HG02885 (cell line): ENCODE measurements at regions not wholly inside any gene's neighbourhood (a gene's known extent, or its start where the extent isn't known, plus 50 kb on each side); places are given as distances from the start of the nearest gene placed in this dataset.

Experiments used
- ATAC-seq: cut with Tn5 transposase; IDR thresholded peaks from one replicate; pipeline ENCODE4 v1.9.1; 2021; ENCODE audit warnings: mild to moderate bottlenecking; ENCODE audit not compliant: unreplicated experiment, poor library complexity

DNA sequence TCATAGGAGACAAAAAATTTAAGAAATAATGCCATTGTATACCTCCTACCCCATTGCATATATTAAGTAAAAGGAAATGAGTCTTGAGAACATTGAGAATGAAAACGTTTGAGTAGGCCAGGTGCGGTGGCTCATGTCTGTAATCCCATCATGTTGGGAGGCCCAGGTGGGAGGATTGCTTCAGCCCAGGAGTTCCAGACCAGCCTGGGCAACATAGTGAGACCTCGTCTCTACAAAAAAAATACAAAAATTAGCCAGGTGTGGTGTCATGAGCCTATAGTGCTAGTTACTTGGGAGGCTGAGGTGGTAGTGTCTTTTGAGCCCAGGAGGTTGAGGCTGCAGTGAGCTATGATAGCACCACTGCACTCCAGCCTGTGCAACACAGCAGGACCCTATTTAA, 107.7 kb upstream of the MGAT5 start:
- ATAC-seq, result no peak

GRCh38 chr2:134146620-134147019, 107.3 kb upstream of the MGAT5 start:
- ATAC-seq, result no peak

GRCh38 chr2:134148172-134148571, 105.7 kb upstream of the MGAT5 start:
- ATAC-seq, result no peak

DNA sequence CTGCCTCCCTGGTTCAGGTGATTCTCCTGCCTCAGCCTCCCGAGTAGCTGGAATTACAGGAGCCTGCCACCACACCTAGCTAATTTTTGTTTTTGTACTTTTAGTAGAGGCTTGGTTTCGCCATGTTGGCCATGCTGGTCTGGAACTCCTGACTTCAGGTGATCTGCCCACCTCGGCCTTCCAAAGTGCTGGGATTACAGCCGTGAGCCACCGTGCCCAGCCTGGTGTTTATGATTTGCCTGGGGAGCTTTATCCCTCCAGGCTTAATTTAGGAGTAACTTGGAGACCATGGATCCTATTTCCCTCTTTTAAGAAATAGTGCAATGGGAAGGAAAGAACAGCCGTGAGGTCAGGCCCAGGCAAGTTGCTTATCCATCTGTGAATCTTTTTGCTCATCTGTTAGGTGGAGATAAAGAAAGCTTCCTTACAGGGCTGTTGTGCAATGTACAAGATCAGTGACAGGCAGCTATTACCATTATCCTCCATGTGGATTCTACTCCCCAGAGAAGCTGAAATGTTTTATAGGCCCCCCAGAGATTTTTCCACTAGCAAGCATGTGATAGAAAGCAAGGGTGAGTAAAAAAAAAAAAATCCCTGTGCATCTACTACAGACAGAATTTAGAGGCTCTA, 104.9 kb upstream of the MGAT5 start:
- no peak for ATAC-seq

DNA sequence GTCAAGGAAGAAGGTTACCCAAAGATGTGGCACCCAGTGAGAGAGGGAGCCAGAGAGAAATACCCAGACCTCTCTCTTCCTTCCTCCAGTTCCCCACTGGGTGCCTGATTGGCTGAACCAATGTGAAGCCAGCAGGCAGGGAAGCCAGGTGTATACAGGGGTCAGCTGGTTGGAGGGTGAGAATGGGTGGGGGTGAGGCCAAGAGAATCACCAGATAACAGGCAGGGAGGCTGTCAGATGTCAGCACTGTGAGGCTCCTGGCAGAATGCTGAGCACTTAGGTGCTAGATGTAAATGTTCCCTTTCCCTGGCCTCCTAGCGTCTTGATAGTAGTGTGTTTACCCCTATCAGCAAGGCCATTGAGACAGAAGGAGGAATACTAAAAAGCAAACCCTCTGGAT, 104.0 kb upstream of the MGAT5 start:
- no peak for ATAC-seq

DNA sequence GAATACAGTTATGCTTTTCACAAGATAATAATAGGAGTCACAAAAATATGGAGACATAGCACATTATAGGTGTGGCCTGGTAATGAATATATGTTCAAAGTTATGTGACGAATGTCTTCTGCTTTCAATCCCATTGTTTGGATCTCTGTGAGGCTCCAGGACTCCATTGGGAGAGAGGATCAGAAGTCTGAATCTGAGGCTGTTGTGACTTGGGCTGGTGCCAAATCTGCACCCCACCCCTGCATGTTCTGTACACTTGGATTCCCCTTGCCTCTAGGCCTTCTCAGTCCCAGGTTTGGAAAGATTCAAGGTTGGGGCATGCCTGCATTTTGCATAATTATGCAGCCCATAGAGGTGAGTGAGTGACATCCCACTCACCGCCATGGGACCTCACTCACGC, 103.1 kb upstream of the MGAT5 start:
- ATAC-seq, result no peak

DNA sequence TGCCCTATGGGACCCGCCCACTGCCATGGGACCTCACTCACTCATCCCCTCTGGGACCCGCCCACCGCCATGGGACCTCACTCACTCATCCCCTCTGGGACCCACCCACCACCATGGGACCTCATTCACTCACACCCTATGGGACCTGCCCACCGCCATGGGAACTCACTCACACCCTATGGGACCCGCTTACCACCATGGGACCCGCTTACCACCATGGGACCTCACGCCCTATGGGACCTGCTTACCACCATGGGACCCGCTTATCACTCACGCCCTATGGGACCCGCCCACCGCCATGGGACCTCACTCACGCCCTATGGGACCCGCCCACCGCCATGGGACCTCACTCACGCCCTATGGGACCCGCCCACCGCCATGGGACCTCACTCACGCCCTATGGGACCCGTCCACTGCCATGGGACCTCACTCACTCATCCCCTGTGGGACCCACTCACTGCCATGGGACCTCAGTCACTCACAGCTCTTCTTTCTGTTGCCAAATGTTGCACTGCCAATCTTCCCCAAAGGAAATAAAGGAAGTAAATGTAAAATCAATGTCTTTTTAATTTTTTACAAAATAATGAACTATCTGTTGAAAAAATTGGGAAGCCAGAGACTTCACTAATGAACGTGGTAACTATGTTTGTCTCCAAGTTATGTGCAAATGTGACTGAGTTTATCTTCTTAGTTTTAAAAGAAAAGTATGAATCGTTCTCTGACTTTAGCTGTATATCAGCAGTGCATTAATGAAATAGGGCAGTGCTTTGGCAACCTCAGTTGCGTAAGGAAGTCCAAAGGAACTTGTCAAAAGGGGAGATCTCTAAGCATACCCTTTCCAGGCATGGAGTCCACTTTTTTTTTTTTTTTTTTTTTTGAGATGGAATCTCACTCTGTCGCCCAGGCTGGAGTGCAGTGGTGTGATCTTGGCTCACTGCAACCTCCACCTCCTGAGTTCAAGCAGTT, 101.5 kb upstream of the MGAT5 start:
- no peak for ATAC-seq

DNA sequence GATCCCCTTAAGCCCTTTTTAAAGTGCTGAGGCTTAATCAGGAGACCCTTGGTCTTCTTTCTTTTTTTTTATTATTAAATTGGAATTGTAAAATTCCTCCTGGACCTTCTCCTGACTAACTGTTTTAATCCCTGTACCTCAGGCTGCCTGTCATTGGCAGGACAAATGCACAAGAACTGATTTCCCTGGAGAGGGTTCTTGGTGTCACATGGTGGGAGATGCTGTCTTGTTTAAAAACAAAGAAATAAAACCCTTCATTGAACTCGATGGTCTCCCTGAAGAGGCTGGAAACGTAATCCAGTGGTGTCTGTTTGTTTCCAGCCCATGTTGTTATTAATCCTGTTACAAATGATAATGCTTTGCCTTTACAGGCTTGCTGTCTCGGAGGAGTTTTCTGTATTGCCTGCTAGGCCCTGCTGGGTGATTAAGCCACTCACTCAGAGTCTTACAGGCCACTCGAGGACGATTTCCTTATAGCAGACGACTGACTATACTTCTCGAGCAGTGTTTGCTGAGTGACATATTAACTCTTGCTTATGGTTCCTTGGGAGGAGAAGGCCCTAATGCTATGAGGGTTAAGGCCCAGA, 100.5 kb upstream of the MGAT5 start:
- no peak for ATAC-seq

DNA sequence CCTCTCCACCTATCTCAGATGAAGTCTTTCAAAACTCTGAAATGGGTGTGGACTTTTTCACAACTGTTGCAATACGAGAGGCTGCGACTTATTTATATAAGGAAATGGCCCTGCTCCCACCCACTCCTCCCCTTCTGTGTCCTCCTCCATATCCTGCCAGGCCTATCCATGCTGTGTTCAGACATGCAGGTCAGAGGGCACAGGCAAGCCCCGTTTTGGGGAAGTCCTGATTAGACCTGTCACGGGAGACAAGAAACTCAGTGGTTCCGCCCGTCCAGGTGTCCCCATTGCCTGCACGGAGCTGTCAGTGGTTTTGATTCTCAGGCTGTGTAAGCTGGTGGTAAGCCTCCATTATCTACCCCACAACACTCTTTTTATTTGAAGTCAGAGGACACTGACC, 99.6 kb upstream of the MGAT5 start:
- peak; percentile 75 for ATAC-seq

DNA sequence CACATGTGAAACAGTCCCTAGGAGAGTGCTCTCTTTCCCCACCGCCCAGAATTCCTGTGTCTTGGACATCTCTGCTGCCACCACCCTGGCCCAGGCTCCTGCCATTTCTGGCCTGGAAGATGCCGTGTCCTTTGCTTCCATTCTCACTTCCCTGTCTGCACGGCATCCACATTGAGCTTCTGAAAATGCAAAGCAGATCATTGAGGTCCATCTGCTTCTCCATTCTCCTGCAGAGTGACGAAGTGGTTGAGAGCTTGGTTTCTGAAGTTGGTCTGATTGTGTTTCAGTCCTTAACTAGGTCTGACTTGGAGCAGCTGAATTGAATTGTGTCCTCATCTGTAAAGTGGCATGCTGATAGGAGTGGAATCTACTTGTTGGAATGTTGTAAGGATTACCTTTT, 98.7 kb upstream of the MGAT5 start:
- peak; percentile 86 for ATAC-seq

GRCh38 chr2:134158295-134158694, 95.6 kb upstream of the MGAT5 start:
- no peak for ATAC-seq

- no peak for ATAC-seq
Measured at GRCh38 chr2:134161170-134161547, 92.7 kb upstream of the MGAT5 start.

GRCh38 chr2:134163336-134163735, 90.5 kb upstream of the MGAT5 start:
- ATAC-seq, result no peak

DNA sequence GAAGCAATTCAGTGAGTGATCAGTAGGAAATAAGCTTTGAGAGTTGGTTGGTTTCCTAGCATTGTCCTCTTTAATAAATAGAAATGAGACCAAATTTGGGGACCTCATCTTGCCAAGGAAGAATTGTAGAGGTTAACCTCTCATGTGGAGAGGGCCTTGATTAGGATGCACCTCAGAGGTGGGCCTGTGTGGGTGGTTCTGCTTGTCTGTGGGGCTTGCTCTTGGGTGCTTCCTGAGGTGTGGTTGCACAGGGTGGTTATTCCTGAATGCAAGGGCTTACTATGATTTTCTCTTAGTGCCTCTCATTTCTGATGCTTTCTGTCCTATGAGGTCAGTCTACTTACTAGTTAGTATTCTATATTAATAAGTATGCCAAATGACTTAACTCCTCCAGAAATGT, 89.6 kb upstream of the MGAT5 start:
- ATAC-seq, result no peak

DNA sequence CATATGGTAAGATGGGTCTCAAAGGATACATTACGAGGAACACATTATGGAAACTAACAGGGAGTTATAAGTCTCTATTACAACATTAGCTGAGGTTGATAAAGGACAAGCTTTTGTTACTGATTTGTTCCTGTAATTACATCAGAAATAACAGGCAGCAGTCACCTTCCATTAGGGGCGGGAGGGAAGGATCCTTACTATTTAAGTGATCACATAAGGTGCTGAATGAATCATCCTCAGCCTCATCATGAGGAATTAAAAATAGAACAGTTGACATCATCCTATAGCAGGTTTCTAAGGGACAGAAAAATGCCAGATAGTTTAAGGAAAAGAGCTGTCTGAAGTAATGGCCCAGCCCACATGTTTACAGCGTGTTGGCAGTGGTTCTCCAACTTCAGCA, 86.9 kb upstream of the MGAT5 start:
- no peak for ATAC-seq

DNA sequence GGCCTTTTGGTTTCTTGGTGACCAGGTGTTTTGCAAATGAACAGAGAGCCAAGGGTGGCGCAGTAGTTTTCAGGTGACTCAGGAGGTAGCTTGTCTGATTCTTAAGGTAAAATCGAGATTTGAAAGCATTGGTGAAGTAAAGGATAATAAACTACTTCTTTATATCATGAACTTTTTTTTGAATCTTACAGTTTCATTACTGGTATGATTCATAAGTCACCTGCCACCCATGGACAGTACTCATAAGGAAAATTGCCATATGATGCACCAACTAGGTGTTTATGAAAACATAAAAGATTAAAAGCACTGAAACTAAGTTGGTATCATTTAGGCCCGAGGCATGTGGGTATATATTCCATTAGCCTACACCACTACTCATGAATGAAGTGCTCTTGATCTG, 84.1 kb upstream of the MGAT5 start:
- peak; percentile 71 for ATAC-seq

DNA sequence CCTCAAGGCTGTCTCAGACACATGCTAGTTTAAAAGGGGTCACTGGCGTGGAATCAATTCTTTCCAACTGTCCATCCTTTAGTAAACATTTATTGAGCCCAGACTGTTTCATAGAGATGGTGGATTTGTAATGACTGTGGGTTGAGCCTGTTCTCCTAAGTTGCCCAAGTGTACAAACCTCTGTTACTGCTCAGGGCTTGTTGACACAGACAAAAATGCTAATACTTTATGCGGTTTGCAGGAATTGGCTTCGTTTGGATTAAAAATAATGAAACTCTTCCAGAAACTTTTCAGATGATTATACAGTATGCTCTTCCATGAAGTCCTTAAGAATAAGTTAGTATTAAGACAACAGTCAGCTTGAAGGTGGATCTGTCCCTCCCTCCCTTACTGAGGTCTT, 83.6 kb upstream of the MGAT5 start:
- ATAC-seq, result peak; percentile 14

DNA sequence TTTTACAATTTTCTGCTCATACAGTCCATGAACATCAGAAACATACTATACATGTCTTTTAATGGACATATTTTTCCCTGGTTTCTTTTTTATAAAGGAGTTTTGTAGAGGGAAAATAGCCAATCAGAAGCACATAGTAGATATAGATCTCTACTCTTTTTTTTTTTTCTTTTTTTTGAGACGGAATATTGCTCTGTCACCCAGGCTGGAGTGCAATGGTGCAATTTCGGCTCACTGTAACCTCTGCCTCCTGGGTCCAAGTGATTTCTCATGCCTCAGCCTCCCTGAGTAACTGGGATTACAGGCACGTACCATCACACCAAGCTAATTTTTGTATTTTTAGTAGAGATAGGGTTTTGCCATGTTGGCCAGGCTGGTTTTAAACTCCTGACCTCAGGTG, 83.2 kb upstream of the MGAT5 start:
- ATAC-seq, result no peak

GRCh38 chr2:134173338-134174016, 80.4 kb upstream of the MGAT5 start:
- no peak for ATAC-seq

DNA sequence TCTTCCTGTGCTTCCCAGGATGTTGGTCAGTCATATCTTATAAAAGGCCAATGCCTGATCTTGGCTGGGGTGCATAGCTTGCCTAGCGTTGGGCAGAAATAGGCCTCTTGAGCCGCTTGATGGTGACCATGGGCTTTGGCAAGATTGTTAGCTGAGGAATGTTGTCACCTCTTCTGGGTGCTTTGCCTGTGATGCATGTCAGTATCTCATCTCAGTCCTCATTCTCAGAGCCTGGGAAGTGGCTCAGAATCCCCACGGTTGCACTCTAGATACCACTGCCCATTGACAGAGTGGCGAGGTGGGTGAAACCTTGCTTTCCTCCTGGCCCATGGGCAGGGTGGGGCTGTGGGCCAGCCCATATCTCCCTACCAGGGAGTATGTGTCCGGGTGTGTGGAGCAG, 79.2 kb upstream of the MGAT5 start:
- no peak for ATAC-seq

DNA sequence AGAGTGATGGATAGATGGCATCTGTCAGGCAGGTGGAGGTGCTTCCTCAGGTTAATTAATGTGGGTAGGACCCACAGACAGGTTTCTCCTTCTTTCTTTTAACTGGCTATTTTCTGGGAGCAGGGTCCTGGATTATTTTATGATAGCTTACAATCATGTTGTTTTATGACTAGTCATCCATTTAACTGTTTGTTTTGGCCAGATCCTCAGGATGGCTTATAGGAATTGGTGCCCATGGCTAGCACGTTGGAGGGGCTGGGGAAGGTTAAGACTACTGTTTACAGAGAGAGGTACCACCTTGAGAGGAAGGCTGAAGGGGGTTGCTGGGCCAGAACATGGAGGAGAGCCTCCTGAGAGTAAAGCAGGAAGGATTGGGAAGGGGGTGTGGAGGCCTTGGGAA, 78.0 kb upstream of the MGAT5 start:
- no peak for ATAC-seq
